HepG2 (cell line): ENCODE measurements at regions not wholly inside any gene's neighbourhood (a gene's known extent, or its start where the extent isn't known, plus 50 kb on each side); places are given as distances from the start of the nearest gene placed in this dataset.

ENCODE experiments used
- ATAC-seq: fragments of 200-7000 bp; cut with Tn5 transposase; 3 replicates; pipeline ENCODE4 v1.9.1; 2020; ENCODE audit warnings: mild to moderate bottlenecking, moderate library complexity
- BruUV-seq: library from RNA; stranded (reverse); fragments of 400-500 nt; replicated peaks from 2 replicates; lab custom pipeline; 2021; lab: Mats Ljungman, UMichigan
- CTCF ChIA-PET: fragments of 300-600 bp; formaldehyde crosslinking; extraction: SDS; loops from one replicate; lab custom pipeline; 2021; ENCODE audit warnings: low total read pairs, inconsistent platforms, low intra/inter-chr PET ratio; lab: Yijun Ruan, JAX
- POLR2A ChIA-PET: fragments of 350-600 bp; sonication (Branson Sonifier 250); formaldehyde crosslinking; loops from one replicate; lab custom pipeline; 2020; ENCODE audit warnings: antibody characterized with exemption, inconsistent platforms; lab: Yijun Ruan, JAX
- DNase-seq: peaks from one replicate; pipeline ENCODE4 v3.0.0-alpha.2; 2015; ENCODE audit warnings: low spot score
- FAIRE-seq: peaks from 3 replicates; lab custom pipeline; 2011; peaks lifted over from hg19 to GRCh38; lab: Jason Lieb, UNC
- H2AFZ ChIP-seq: one replicate; pipeline ENCODE4 v1.6.1; 2011; ENCODE audit warnings: low read length, inconsistent platforms
- H3K27ac ChIP-seq: fragments of 300-600 bp; 3 replicates; pipeline ENCODE4 v1.8.0; 2011; ENCODE audit warnings: mixed run types, mild to moderate bottlenecking, mixed read lengths, low read length, inconsistent platforms; ENCODE audit not compliant: insufficient read depth; ENCODE audit errors: extremely low read length
- H3K27me3 ChIP-seq, 2 experiments: fragments of 200-600 bp in 1 of 2; 2 replicates in 1 of 2; 3 replicates in 1 of 2; pipeline versions ENCODE4 v1.6.0 to v1.8.0; 2011; ENCODE audit warnings: low read length in 2 of 2, mild to moderate bottlenecking in 2 of 2, moderate library complexity in 2 of 2, inconsistent platforms in 1 of 2; ENCODE audit not compliant: insufficient read depth in 2 of 2, control insufficient read depth in 1 of 2
- H3K36me3 ChIP-seq, 2 experiments: fragments of 200-600 bp in 1 of 2; replicated peaks in 1 of 2; 2 replicates in 1 of 2; 3 replicates in 1 of 2; pipeline versions ENCODE4 v1.5.1 to v1.8.0; 2011; ENCODE audit warnings: low read length in 2 of 2, inconsistent platforms in 1 of 2; ENCODE audit not compliant: insufficient read depth in 2 of 2, control insufficient read depth in 1 of 2
- H3K4me1 ChIP-seq: 2 replicates; pipeline ENCODE4 v1.5.1; 2012; ENCODE audit warnings: low read length, inconsistent platforms; ENCODE audit not compliant: insufficient read depth
- H3K4me2 ChIP-seq: 2 replicates; pipeline ENCODE4 v1.6.0; 2011; ENCODE audit warnings: low read depth, low read length, inconsistent platforms
- H3K4me3 ChIP-seq, 3 experiments: fragments of 200-600 bp in 1 of 3; sonication (generic), shearing (Covaris generic) in 1 of 3; replicated peaks in 1 of 3; 2 replicates each; pipeline ENCODE4 v1.5.1; 2011 to 2016; ENCODE audit warnings: low read length in 3 of 3, inconsistent platforms in 2 of 3, low read depth in 2 of 3, mild to moderate bottlenecking in 2 of 3, control low read depth in 1 of 3, mixed read lengths in 1 of 3; ENCODE audit not compliant: insufficient read depth in 1 of 3
- H3K79me2 ChIP-seq: one replicate; pipeline ENCODE4 v1.6.1; 2011; ENCODE audit warnings: low read length, inconsistent platforms; ENCODE audit not compliant: insufficient read depth
- H3K9ac ChIP-seq: 2 replicates; pipeline ENCODE4 v1.6.0; 2011; ENCODE audit warnings: mild to moderate bottlenecking, low read depth, low read length, inconsistent platforms; ENCODE audit not compliant: insufficient read depth
- H3K9me3 ChIP-seq: 2 replicates; pipeline ENCODE4 v1.5.1; 2012; ENCODE audit warnings: mild to moderate bottlenecking, low read length
- H4K20me1 ChIP-seq: 2 replicates; pipeline ENCODE4 v1.6.0; 2011; ENCODE audit warnings: inconsistent platforms, mild to moderate bottlenecking, low read length, moderate library complexity; ENCODE audit not compliant: insufficient read depth
- ATRX ChIP-seq: sonication (generic); formaldehyde crosslinking; IDR thresholded peaks from 2 replicates; pipeline ENCODE4 v1.4.0; 2020; ENCODE audit warnings: missing genetic modification reagents, borderline replicate concordance
- FOXC1 ChIP-seq: sonication (generic); formaldehyde crosslinking; IDR thresholded peaks from 2 replicates; pipeline ENCODE4 v1.8.0; 2022; ENCODE audit warnings: mild to moderate bottlenecking, missing genetic modification reagents, borderline replicate concordance
- NFAT5 ChIP-seq: sonication (generic); formaldehyde crosslinking; IDR thresholded peaks from 2 replicates; pipeline ENCODE4 v1.4.0; 2020; ENCODE audit warnings: missing genetic modification reagents
- PBX3 ChIP-seq: sonication (generic); formaldehyde crosslinking; IDR thresholded peaks from 2 replicates; pipeline ENCODE4 v1.8.1; 2023; ENCODE audit warnings: missing genetic modification reagents, inconsistent platforms, borderline replicate concordance
- RCOR2 ChIP-seq: IDR thresholded peaks from 2 replicates; pipeline ENCODE4 v1.6.1; 2016; ENCODE audit warnings: missing biosample characterization, missing genetic modification reagents
- ZHX2 ChIP-seq, 2 experiments: sonication (generic) in 1 of 2; formaldehyde crosslinking in 1 of 2; IDR thresholded peaks; 2 replicates each; pipeline versions ENCODE4 v1.6.1 to v1.9.0; 2014 to 2022; ENCODE audit warnings: antibody characterized with exemption in 1 of 2, borderline replicate concordance in 1 of 2, inconsistent platforms in 1 of 2, low read depth in 1 of 2, missing genetic modification reagents in 1 of 2
- ZNF7 ChIP-seq: IDR thresholded peaks from 2 replicates; pipeline ENCODE4 v1.6.1; 2016; ENCODE audit warnings: missing biosample characterization, missing genetic modification reagents
- ZNF772 ChIP-seq: sonication (generic); formaldehyde crosslinking; IDR thresholded peaks from 2 replicates; pipeline ENCODE4 v1.5.0; 2020; ENCODE audit warnings: mild to moderate bottlenecking, missing genetic modification reagents
- ZSCAN12 ChIP-seq: sonication (generic); formaldehyde crosslinking; IDR thresholded peaks from 2 replicates; pipeline ENCODE4 v1.9.0; 2021; ENCODE audit warnings: mild to moderate bottlenecking, missing genetic modification reagents
- WGBS: methylation state at CpG from one replicate; pipeline ENCODE4 v1.1.6; 2017; ENCODE audit warnings: low lambda C conversion rate; 5-methylcytosine and 5-hydroxymethylcytosine counted together
- in situ Hi-C: cut with HindIII; loops from 2 replicates; pipeline ENCODE4 v1.10.0; 2017; ENCODE audit warnings: low pct_unique_long_range_greater_than_20kb; ENCODE audit not compliant: extremely low pct_ligation_motif_present
- intact Hi-C: fragments of 100-400 bp; cut with micrococcal nuclease; formaldehyde crosslinking; loops from one replicate; pipeline ENCODE4 v1.10.0; 2022; ENCODE audit not compliant: unreplicated experiment

- TF ChIP-seq ZHX2 (IDR thresholded peaks at IDR 0.05; ENCODE audit: low read depth) = no peak
- TF ChIP-seq ZHX2 (CRISPR knock-in tag; IDR thresholded peaks at IDR 0.05; ENCODE audit: borderline replicate concordance) = no peak
- TF ChIP-seq PBX3 (CRISPR knock-in tag) = no peak
- no peak for TF ChIP-seq RCOR2 (CRISPR knock-in tag)
- no peak for TF ChIP-seq ZNF7
- TF ChIP-seq FOXC1 (CRISPR knock-in tag) = no peak
Measured at GRCh38 chrX:9295551-9295950, 169.3 kb upstream of the TBL1X start (continued).

- no peaks in the 10 kb centered on the region for H3K36me3 ChIP-seq
- DNase-seq = no peak
- no peak overlapping the region for H3K4me3 ChIP-seq
- ChIA-PET POLR2A (no interaction called here), CTCF (no interaction called here)
- H2AFZ ChIP-seq = no peak overlapping the region
- WGBS = 8% methylated on average over 1 of the region's 1 CpG
- no TSS peak for BruUV-seq
- H3K9me3 ChIP-seq = no peaks in the 10 kb centered on the region
- H3K4me1 ChIP-seq = no peaks in the 10 kb centered on the region
- no peak for ATAC-seq
- FAIRE-seq = no peak
- no peaks in the 10 kb centered on the region for H3K79me2 ChIP-seq
- no peak overlapping the region for H3K27ac ChIP-seq
- peaks cover 0 to 2% of the 10 kb centered on the region in 2 experiments; a peak in 2 of 5 replicates for H3K27me3 ChIP-seq
- H4K20me1 ChIP-seq = no peaks in the 10 kb centered on the region
- no peak overlapping the region for H3K4me2 ChIP-seq
- no peak overlapping the region for H3K9ac ChIP-seq
- in situ Hi-C loops (no loop called here), intact Hi-C loops (no loop called here)
- no peak for TF ChIP-seq NFAT5 (CRISPR knock-in tag)
- TF ChIP-seq ATRX (CRISPR knock-in tag) = no peak
- no peak for TF ChIP-seq ZSCAN12
- TF ChIP-seq ZNF772 (CRISPR knock-in tag) = no peak
Measured at GRCh38 chrX:9298221-9298620, 166.6 kb upstream of the TBL1X start.
